Fibroblast of pulmonary artery (primary cell): ENCODE measurements at regions not wholly inside any gene's neighbourhood (a gene's known extent, or its start where the extent isn't known, plus 50 kb on each side); places are given as distances from the start of the nearest gene placed in this dataset.

Experiments
- DNase-seq: peaks from one replicate; pipeline ENCODE4 v3.0.0-alpha.2; 2010; ENCODE audit warnings: low read depth
- H3K4me3 ChIP-seq: replicated peaks from 2 replicates; pipeline ENCODE4 v1.5.1; 2011; ENCODE audit warnings: low read depth, mild to moderate bottlenecking, control low read depth, low read length, moderate library complexity
- CTCF ChIP-seq: IDR thresholded peaks from 2 replicates; pipeline ENCODE4 v1.5.1; 2011; ENCODE audit warnings: mild to moderate bottlenecking, control low read depth, low read length, inconsistent platforms; ENCODE audit errors: missing control alignments

- DNase-seq, result no peak
- no peak for TF ChIP-seq CTCF
Observed at GRCh38 chr9:82492274-82492673, 503.7 kb downstream of the SPATA31D1 start.

GRCh38 chr9:82495884-82496777 lies 507.6 kb downstream of the SPATA31D1 start:
- TF ChIP-seq CTCF, result no peak
- DNase-seq, result no peak
- no peak overlapping the region for H3K4me3 ChIP-seq

More at GRCh38 chr9:82492274-82492673, 503.7 kb downstream of the SPATA31D1 start:
- no peak overlapping the region for H3K4me3 ChIP-seq

- no peak for DNase-seq
- no peak for TF ChIP-seq CTCF
- no peak overlapping the region for H3K4me3 ChIP-seq
Observed at GRCh38 chr9:82498541-82499317, 510.2 kb downstream of the SPATA31D1 start.

- TF ChIP-seq CTCF, result no peak
- DNase-seq, result no peak
- H3K4me3 ChIP-seq, result no peak overlapping the region
Observed at GRCh38 chr9:82499337-82499736, 510.8 kb downstream of the SPATA31D1 start.

GRCh38 chr9:82504620-82505019 lies 516.0 kb downstream of the SPATA31D1 start:
- no peak for DNase-seq
- TF ChIP-seq CTCF, result no peak
- H3K4me3 ChIP-seq, result no peak overlapping the region

GRCh38 chr9:82511626-82512025 lies 523.1 kb downstream of the SPATA31D1 start:
- TF ChIP-seq CTCF, result no peak
- H3K4me3 ChIP-seq, result no peak overlapping the region
- no peak for DNase-seq
